Stimulated activated CD4-positive, alpha-beta T cell treated with anti-CD3 and anti-CD28 coated beads, Interleukin-15, amount 100 ng/mL, for 48 hours (primary cell): ENCODE measurements at regions not wholly inside any gene's neighbourhood (a gene's known extent, or its start where the extent isn't known, plus 50 kb on each side); places are given as distances from the start of the nearest gene placed in this dataset.

ENCODE experiments used
- DNase-seq, 2 donors: peaks; one replicate each; pipeline ENCODE4 v3.0.0-alpha.2; 2020; ENCODE audit warnings: low read depth in 2 of 2

DNA sequence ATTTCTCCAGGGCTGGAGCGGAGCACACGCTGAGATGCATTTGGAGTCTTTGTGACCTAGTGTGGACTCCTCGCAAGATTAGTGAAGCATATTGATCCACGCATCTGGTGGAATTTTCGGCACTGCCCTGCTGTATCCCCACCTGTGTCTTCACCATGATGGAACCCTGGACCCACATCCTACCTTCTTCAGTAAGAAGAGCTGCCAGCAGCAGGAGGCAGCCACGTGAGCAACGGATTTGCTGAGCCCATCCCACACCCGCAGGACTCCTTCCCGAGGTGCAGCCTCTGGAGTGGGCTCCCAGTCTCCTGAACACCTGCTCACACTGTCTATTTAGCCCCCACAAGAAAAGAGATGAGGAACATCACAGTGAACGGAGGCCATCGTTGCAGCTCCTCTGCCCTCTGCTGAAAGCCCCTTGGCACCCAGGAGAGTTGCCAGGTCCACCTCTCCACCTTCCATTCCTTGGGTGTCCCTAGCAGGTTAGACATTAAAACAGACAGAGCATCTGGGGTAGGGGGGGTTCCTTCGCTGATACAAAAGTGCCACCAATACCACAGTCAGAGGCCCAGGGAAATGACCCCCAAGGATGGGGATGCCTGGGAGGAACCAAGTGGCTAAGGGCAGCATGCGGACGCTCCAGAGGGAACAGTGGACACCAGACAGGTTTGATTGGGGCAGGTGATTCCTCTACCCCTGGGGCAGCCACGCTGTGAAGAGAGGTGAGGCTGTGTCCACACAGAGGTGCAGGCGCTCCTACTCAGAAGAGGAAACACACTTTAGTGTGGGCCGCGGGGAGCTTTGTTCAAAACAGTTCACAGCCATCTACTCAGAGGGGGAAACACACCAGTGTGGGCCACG lies 302.8 kb upstream of the SALL3 start:
- no peak for DNase-seq

DNA sequence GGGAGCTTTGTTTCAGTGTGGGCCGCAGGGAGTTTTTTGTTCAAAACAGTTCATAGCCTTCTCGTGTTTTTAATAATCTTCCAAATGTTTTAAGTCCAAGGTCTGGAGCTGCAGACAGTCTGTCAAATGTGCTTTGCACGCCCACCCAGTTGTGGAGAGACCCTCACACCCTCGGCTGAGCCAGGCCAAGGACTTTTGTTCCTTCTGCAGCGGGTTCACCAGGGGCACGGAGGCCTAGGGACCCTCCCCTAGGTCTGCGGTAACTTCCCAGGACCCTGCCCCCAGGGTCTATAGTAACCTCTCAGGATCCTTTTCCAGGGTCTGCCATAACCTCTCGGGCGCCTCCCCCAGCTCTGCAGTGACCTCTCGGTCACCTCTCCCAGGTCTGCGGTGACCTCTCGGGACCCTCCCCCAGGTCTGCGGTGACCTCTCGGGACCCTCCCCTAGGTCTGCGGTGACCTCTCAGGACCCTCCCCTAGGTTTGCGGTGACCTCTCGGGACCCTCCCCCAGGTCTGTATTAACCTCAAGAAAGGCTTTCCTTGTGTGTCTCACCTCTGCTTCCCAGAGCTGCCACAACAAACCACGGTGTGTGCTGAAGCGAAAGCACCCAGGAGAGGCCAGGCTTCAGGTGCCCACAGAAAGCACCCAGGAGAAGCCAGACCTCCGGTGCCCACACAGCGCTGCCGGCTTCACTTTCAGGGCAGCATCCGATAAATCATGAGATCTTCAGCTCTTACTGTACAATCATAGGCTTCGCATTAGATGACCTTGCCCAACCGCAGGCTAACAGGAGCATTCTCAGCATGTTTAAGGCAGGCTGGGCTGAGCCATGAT lies 301.9 kb upstream of the SALL3 start:
- DNase-seq: no peak

DNA sequence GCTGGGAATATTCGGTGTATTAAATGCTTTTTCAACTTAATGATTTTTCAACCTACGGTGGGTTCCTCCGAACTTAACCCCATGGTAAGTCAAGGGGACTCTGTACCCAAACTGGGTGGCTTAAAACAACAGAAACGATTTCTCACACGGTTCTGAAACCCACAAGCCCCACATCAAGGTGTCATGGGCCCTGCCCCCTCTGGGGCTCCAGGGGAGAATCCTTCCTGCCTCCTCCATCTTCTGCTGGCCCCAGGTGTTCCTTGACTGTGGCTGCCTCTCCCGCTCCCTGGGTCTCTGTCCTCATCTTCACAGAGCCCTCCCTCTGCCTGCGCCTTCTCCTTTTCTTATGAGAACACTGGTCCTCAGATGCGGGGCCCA lies 301.3 kb upstream of the SALL3 start:
- no peak for DNase-seq

DNA sequence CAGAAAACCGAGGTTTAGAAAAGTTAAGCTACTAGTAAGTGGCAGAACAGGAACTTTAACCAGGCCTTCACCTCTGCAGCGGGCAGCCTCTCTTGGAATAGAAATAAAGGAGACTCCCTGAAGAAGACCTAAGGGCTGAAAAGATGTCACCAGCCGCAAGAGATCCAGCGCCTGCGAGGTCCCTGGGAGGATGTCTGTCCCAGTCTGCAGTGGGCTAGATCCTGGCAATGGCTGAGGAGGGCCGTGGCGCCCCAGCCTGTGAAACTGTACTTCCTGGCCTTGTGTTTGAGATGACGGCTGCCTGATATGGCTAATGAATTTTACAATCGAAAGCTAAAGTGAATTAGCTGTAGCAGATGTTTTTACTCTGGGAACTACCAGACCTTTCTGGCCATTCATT lies 300.6 kb upstream of the SALL3 start:
- no peak for DNase-seq

GRCh38 chr18:78679613-78680260 lies 299.9 kb upstream of the SALL3 start:
- DNase-seq: no peak

- no peak for DNase-seq
These were observed 298.2 kb upstream of the SALL3 start for GRCh38 chr18:78681396-78681795.

DNA sequence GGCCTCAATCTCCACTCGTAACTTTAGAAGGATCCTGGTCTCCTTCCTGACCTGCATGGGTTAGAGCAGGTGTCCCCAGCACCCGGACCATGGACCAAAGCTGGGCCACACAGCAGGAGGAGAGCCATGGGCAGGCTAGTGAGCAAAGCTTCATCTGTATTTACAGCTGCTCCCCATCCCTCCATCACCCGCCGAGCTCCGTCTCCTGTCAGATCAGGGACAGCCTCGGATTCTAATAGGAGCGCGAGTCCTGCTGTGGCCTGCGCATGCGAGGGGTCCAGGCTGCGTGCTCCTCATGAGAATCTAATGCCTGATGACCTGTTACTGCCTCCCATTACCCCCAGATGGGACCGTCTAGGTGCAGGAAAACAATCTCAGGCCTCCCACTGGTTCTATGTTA lies 297.7 kb upstream of the SALL3 start:
- no peak for DNase-seq

GRCh38 chr18:78682716-78683115 lies 296.9 kb upstream of the SALL3 start:
- no peak for DNase-seq

DNA sequence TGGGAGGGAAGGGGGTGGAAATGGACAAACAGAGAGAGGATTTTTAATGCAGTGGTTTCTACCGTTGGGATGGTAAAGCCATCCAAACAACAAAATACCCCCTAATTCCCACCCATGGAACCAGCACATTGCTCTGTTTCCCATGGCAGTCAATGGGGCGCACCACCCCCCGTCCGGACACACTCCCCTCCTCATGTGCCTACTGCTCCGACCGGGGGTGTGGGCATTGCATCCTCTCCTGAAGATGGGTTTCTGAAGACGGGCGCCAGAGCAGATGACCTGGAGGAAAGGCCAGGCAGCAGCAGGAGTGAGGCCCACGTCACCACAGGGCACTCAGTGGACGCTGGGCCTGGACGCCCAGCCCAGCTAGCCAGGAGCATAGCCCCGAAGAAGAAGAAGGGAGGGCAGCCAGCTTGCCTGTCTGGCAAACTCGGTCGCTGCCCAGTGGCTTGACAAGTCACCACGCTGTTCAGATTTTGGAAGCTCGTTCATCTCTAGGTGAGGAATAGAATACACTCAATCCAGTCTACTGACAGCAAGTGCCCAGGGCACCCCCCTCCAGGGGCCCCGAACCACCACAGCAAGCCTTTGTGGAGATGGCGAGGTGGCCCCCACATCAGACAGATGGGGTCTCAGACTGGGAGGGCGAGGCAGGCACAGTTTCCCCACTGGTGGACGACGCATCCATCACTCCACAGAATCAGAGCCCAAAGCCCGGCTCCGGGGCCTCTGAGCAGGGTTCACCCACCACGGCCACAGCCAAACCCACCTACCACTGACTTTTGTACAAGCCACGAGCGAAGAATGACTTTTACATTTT lies 296.2 kb upstream of the SALL3 start:
- no peak for DNase-seq

DNA sequence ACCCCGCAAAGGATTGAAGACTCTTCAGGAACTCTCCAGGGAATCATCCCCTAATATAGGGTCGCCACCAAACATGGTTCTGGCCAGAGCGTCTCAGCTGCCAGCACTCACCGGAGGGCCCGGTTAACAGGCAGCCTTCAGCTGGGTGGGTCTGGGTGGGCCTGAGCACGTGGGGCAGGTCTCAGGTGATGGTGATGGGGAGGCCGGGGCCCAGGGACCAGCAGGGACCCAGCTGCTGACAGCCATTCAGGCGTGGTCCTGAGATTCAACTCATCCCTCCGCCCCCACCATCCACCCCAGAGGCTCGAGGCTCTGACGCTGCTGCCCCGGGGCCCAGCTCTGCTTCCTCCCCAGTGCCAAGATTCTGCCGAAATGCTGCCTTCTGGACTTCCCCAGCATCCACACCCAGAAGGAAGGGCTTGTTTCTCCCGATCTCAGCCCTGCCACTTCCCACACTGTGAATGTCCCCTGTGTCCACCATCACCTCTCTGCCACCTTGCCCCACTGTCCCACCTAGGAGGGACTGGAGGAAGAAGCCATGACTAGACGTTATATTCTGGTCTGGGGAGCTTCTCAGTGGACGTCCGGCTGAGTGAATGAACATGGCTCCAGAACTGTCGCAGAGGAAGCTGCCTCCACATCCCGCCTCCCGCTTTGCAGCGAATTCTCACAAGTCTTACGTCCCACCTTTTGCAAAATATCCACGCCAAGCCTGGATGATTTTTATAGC lies 294.2 kb upstream of the SALL3 start:
- no peak for DNase-seq

DNA sequence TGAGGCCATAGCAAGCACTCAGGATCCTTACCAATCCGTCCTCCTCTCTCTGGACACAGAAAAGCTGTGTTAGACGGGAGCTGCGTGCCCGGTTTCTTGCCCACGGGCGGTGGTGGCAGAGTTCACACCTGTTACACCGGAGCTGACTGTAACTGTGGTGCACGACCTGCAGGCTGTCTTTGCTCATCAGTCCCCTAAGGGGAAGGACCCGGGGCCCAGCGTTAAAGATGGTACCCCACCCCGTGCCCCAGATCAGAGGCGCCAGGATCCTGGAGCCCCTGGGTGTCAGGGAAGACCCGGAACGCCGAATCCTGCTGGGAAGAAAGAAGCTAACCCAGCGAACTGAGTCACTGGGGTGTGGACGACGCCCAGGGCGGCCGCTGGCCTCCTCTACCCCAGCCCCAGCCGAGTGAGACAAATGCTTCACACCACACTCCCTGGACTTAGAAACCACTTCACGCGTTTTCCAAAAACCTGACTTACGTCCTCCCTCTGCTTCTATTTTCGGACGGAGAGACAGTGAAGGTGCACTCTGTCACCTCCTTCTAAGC lies 293.6 kb upstream of the SALL3 start:
- DNase-seq: no peak

DNA sequence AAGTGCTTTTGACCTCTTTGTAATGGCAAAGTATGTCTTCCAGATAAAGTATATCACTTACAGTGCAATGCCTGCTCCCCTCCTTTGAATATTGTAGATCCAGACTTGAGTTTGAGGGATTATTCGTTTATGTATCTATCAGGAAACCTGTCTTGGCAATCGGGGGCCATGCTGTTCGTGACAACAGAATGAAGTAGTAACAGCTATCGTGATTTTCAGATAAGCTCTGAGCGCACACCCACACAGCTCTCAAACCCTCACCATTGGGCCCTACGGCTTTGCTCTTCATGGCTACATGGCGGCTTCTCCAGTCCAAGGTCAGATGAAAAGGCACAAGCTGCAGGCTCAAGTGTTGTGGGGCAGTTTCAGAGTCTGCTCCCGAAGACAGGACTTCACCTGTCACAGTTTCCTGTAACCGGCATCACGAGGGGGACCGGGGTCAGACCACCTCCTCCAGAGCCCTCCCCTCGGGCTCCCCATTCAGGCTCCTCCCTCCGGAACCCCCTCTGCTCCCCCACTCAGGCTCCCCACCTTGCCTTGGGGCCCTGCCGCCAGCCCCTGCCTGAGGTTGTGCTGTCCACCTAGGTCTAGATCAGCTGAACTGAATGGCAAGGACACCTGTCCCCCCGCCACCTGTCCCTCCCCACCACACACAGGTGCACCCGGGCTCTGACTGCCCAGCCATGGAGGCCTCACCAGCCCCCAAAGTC lies 292.5 kb upstream of the SALL3 start:
- DNase-seq: no peak

- no peak for DNase-seq
These were observed 291.9 kb upstream of the SALL3 start for GRCh38 chr18:78687736-78688135.

DNA sequence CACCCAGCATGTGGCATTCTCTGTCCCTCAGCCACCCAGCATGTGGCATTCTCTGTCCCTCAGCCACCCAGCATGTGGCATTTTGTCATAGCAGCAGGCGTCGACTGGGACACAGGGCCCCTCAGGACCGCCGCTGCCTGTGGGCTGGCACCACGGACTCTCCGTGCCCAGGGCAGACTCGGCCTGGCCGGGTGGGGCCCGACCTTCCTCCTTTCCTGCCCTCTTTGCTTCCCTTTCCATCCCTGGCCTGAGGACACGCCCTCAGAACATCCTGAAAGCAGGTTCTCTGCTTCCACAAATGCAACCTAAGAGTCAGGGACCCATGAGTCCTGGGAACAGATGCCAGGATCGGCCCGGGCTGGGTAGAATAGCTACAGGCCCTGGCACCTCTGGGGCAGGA lies 291.4 kb upstream of the SALL3 start:
- no peak for DNase-seq

GRCh38 chr18:78688916-78689315 lies 290.7 kb upstream of the SALL3 start:
- no peak for DNase-seq

GRCh38 chr18:78689606-78690005 lies 290.0 kb upstream of the SALL3 start:
- no peak for DNase-seq

DNA sequence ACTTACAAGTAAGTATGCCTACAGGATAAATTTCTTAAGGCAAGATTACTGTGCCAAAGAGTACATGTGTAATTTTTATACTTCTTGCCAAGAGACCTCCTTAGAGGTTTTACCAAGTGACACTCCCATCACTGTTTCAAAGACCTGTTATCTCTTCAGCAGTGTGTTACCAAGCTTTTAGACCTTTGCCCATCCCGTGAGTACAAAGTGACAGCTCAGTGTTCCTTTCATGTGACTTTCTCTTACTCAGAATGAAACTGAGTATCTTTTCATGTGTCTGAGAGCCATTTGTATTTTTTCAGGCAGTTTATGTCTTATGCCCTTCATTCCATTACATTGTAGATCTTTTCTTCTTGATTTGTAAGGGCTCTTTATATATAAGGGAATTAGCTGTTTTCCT lies 287.5 kb upstream of the SALL3 start:
- DNase-seq: no peak

GRCh38 chr18:78693429-78693828 lies 286.2 kb upstream of the SALL3 start:
- DNase-seq: no peak

GRCh38 chr18:78696698-78697435 lies 282.8 kb upstream of the SALL3 start:
- no peak for DNase-seq
